HCT116 (cell line): ENCODE measurements at regions not wholly inside any gene's neighbourhood (a gene's known extent, or its start where the extent isn't known, plus 50 kb on each side); places are given as distances from the start of the nearest gene placed in this dataset.

Experiments used
- ATAC-seq: fragments of 200-7000 bp; cut with Tn5 transposase; 2 replicates; pipeline ENCODE4 v1.9.1; 2020; ENCODE audit warnings: mild to moderate bottlenecking, moderate library complexity
- BruUV-seq: library from RNA; stranded (reverse); fragments of 400-500 nt; replicated peaks from 2 replicates; lab custom pipeline; 2021; lab: Mats Ljungman, UMichigan
- CTCF ChIA-PET: fragments of 300-600 bp; sonication (Branson Sonifier 250); formaldehyde crosslinking; loops from one replicate; lab custom pipeline; 2021; ENCODE audit warnings: antibody characterized with exemption; lab: Charles Lee
- POLR2A ChIA-PET: fragments of 300-600, 350-600 bp; sonication (Branson Sonifier 250); formaldehyde crosslinking; loops from one replicate; lab custom pipeline; 2021; ENCODE audit warnings: antibody characterized with exemption; lab: Charles Lee
- RAD21 ChIA-PET, 2 experiments: fragments of 300-600 bp; sonication (Branson Sonifier 250); formaldehyde crosslinking; loops; one replicate each; lab custom pipeline; 2023; ENCODE audit warnings: low total read pairs in 2 of 2; ENCODE audit not compliant: uncharacterized antibody in 2 of 2, unreplicated experiment in 2 of 2, low non-redundant PET in 1 of 2; lab: Charles Lee
- DNase-seq: peaks from one replicate; pipeline ENCODE4 v3.0.0-alpha.2; 2010; ENCODE audit warnings: low read depth, low spot score
- H2AFZ ChIP-seq: fragments of 200-600 bp; shearing (Covaris generic), sonication (generic); 2 replicates; pipeline ENCODE4 v1.6.1; 2017; ENCODE audit warnings: low read depth, mixed run types, mixed read lengths, antibody characterized with exemption, low read length; ENCODE audit not compliant: poor library complexity, severe bottlenecking
- H3K27ac ChIP-seq: 2 replicates; pipeline ENCODE4 v1.5.1; 2012; ENCODE audit warnings: low read depth, low read length
- H3K27me3 ChIP-seq: fragments of 200-600 bp; sonication (generic); 2 replicates; pipeline ENCODE4 v1.6.1; 2016; ENCODE audit warnings: mixed run types, low read length, mixed read lengths; ENCODE audit not compliant: insufficient read depth
- H3K36me3 ChIP-seq, 2 experiments: fragments of 200-500 bp in 1 of 2; fragments of 200-600 bp in 1 of 2; sonication (Bioruptor generic) in 1 of 2; sonication (generic) in 1 of 2; 2 replicates each; pipeline versions ENCODE4 v1.5.1 to v1.6.1; 2014 to 2016; ENCODE audit warnings: low read length in 2 of 2, inconsistent platforms in 1 of 2, mixed read lengths in 1 of 2, mixed run types in 1 of 2; ENCODE audit not compliant: insufficient read depth in 2 of 2, control insufficient read depth in 1 of 2
- H3K4me1 ChIP-seq, 2 experiments: fragments of 200-600 bp in 1 of 2; sonication (generic) in 1 of 2; 2 replicates each; pipeline versions ENCODE4 v1.5.1 to v1.6.1; 2012 to 2017; ENCODE audit warnings: low read length in 2 of 2, inconsistent platforms in 1 of 2, mild to moderate bottlenecking in 1 of 2, mixed read lengths in 1 of 2, mixed run types in 1 of 2, moderate library complexity in 1 of 2; ENCODE audit not compliant: insufficient read depth in 2 of 2, control insufficient read depth in 1 of 2
- H3K4me2 ChIP-seq: fragments of 200-600 bp; sonication (generic); 2 replicates; pipeline ENCODE4 v1.6.1; 2017; ENCODE audit warnings: mixed run types, low read length, mixed read lengths
- H3K4me3 ChIP-seq, 2 experiments: fragments of 200-600 bp in 1 of 2; sonication (generic) in 1 of 2; replicated peaks in 1 of 2; 2 replicates each; pipeline ENCODE4 v1.5.1; 2011 to 2016; ENCODE audit warnings: low read length in 2 of 2, control low read depth in 1 of 2, low read depth in 1 of 2, mild to moderate bottlenecking in 1 of 2, mixed read lengths in 1 of 2, mixed run types in 1 of 2
- H3K79me2 ChIP-seq: fragments of 200-600 bp; sonication (generic); 2 replicates; pipeline ENCODE4 v1.6.1; 2017; ENCODE audit warnings: mild to moderate bottlenecking, mixed run types, low read length, moderate library complexity, mixed read lengths; ENCODE audit not compliant: insufficient read depth
- H3K9ac ChIP-seq: fragments of 200-600 bp; sonication (generic); 2 replicates; pipeline ENCODE4 v1.6.1; 2016; ENCODE audit warnings: low read length, mixed read lengths
- H3K9me2 ChIP-seq: fragments of 200-600 bp; sonication (generic), shearing (Covaris generic); 2 replicates; pipeline ENCODE4 v1.6.1; 2017; ENCODE audit warnings: mixed run types, mild to moderate bottlenecking, moderate library complexity; ENCODE audit not compliant: insufficient read depth
- H3K9me3 ChIP-seq, 2 experiments: fragments of 200-500 bp in 1 of 2; fragments of 200-600 bp in 1 of 2; sonication (Bioruptor generic) in 1 of 2; sonication (generic) in 1 of 2; 2 replicates each; pipeline ENCODE4 v1.6.1; 2014 to 2017; ENCODE audit warnings: low read length in 2 of 2, mixed read lengths in 2 of 2, inconsistent platforms in 1 of 2, low read depth in 1 of 2, mild to moderate bottlenecking in 1 of 2, mixed run types in 1 of 2, moderate library complexity in 1 of 2; ENCODE audit not compliant: control insufficient read depth in 1 of 2, insufficient read depth in 1 of 2
- H4K20me1 ChIP-seq: fragments of 200-600 bp; sonication (generic), shearing (Covaris generic); 2 replicates; pipeline ENCODE4 v1.6.1; 2017; ENCODE audit warnings: mixed run types, mild to moderate bottlenecking, moderate library complexity; ENCODE audit not compliant: insufficient read depth
- ATF3 ChIP-seq: IDR thresholded peaks from 2 replicates; pipeline ENCODE4 v1.6.1; 2012
- CTCF ChIP-seq, 3 experiments: fragments of 200-600 bp in 1 of 3; sonication (generic) in 1 of 3; IDR thresholded peaks in 2 of 3; conservative IDR thresholded peaks in 1 of 3; 2 replicates each; pipeline ENCODE4 v1.5.1; 2012 to 2017; ENCODE audit warnings: low read depth in 2 of 3, low read length in 2 of 3, antibody characterized with exemption in 1 of 3, borderline replicate concordance in 1 of 3, control low read depth in 1 of 3, mild to moderate bottlenecking in 1 of 3, mixed read lengths in 1 of 3, mixed run types in 1 of 3, moderate library complexity in 1 of 3; ENCODE audit not compliant: insufficient read depth in 1 of 3
- EGR1 ChIP-seq: IDR thresholded peaks from 2 replicates; pipeline ENCODE4 v1.6.1; 2012; ENCODE audit warnings: low read depth
- ELF1 ChIP-seq: IDR thresholded peaks from 2 replicates; pipeline ENCODE4 v1.6.1; 2012; ENCODE audit warnings: low read depth, borderline replicate concordance
- EZH2 ChIP-seq: fragments of 200-600 bp; sonication (generic); IDR thresholded peaks from 2 replicates; pipeline ENCODE4 v1.6.1; 2017; ENCODE audit warnings: antibody characterized with exemption, mixed run types
- JUND ChIP-seq: IDR thresholded peaks from 2 replicates; pipeline ENCODE4 v1.6.1; 2012
- MAX ChIP-seq: IDR thresholded peaks from 2 replicates; pipeline ENCODE4 v1.6.1; 2012
- REST ChIP-seq: IDR thresholded peaks from 2 replicates; pipeline ENCODE4 v1.6.1; 2012; ENCODE audit warnings: low read depth
- SP1 ChIP-seq: IDR thresholded peaks from 2 replicates; pipeline ENCODE4 v1.6.1; 2012; ENCODE audit warnings: low read depth
- TCF7L2 ChIP-seq: IDR thresholded peaks from 2 replicates; pipeline ENCODE4 v1.7.0; 2011; ENCODE audit warnings: borderline replicate concordance, inconsistent platforms; ENCODE audit not compliant: insufficient read depth, insufficient read length; ENCODE audit errors: extremely low read depth
- YY1 ChIP-seq: IDR thresholded peaks from 2 replicates; pipeline ENCODE4 v1.6.1; 2011; ENCODE audit warnings: low read length, low read depth, moderate library complexity, mild to moderate bottlenecking; ENCODE audit not compliant: insufficient replicate concordance; ENCODE audit errors: extremely low read depth
- ZBTB33 ChIP-seq: IDR thresholded peaks from 2 replicates; pipeline ENCODE4 v1.6.1; 2011; ENCODE audit warnings: mild to moderate bottlenecking, low read length, moderate library complexity; ENCODE audit not compliant: insufficient replicate concordance; ENCODE audit errors: extremely low read depth
- ZNF274 ChIP-seq: fragments of 200-500 bp; sonication (Bioruptor generic); IDR thresholded peaks from 2 replicates; pipeline ENCODE4 v1.6.1; 2014; ENCODE audit warnings: mild to moderate bottlenecking, low read depth, low read length, inconsistent platforms
- intact Hi-C: fragments of 100-400 bp; cut with micrococcal nuclease; formaldehyde crosslinking; loops from 2 replicates; pipeline ENCODE4 v1.10.0; 2022

GRCh38 chr2:66191311-66191710 lies 243.6 kb upstream of the MEIS1 start (continued):
- TF ChIP-seq REST (no peak), ZNF274 (no peak), CTCF (IDR thresholded peaks at IDR 0.05 in 2 of 3, conservative IDR thresholded peaks at IDR 0.05 in 1 of 3; ENCODE audit: borderline replicate concordance in 1 of 3, insufficient read depth in 1 of 3, low read depth in 2 of 3, low read length in 2 of 3) (no peak), MAX (no peak), ELF1 (no peak), EGR1 (no peak)

GRCh38 chr2:66189553-66189952 lies 245.4 kb upstream of the MEIS1 start:
- BruUV-seq, result no TSS peak
- Histone ChIP-seq H3K27ac (no peak overlapping the region), H4K20me1 (no peaks in the 10 kb centered on the region), H3K9me3 (no peaks in the 10 kb centered on the region), H3K79me2 (no peaks in the 10 kb centered on the region), H3K4me3 (no peak overlapping the region), H3K27me3 (no peaks in the 10 kb centered on the region), H3K36me3 (no peaks in the 10 kb centered on the region), H2AFZ (no peak overlapping the region), H3K9ac (no peak overlapping the region), H3K4me1 (no peaks in the 10 kb centered on the region), H3K9me2 (no peaks in the 10 kb centered on the region), H3K4me2 (no peak overlapping the region)
- ChIA-PET CTCF (no interaction called here), POLR2A (no interaction called here), RAD21 (no interaction called here)
- intact Hi-C loops, result no loop called here
- DNase-seq (no peak), ATAC-seq (no peak)
- no peak for TF ChIP-seq SP1
- no peak for TF ChIP-seq JUND
- TF ChIP-seq ZBTB33, result no peak
- no peak for TF ChIP-seq EZH2
- TF ChIP-seq CTCF (IDR thresholded peaks at IDR 0.05 in 2 of 3, conservative IDR thresholded peaks at IDR 0.05 in 1 of 3; ENCODE audit: borderline replicate concordance in 1 of 3, insufficient read depth in 1 of 3, low read depth in 2 of 3, low read length in 2 of 3), result no peak
- TF ChIP-seq ATF3, result no peak
- no peak for TF ChIP-seq ZNF274
- TF ChIP-seq ELF1, result no peak
- TF ChIP-seq TCF7L2, result no peak
- TF ChIP-seq YY1, result no peak
